A549 (cell line): ENCODE measurements at regions not wholly inside any gene's neighbourhood (a gene's known extent, or its start where the extent isn't known, plus 50 kb on each side); places are given as distances from the start of the nearest gene placed in this dataset.

Source experiments
- ATAC-seq, 2 experiments: fragments of 200-7000 bp in 1 of 2; fragments of >200 bp in 1 of 2; cut with Nextera tagmentation in 1 of 2; cut with Tn5 transposase in 1 of 2; 3 replicates each; pipeline versions ENCODE4 v1.8.0 to v1.9.1; 2018 to 2020; ENCODE audit warnings: mild to moderate bottlenecking in 1 of 2, moderate library complexity in 1 of 2
- CTCF ChIA-PET: fragments of 300-600 bp; sonication (Branson Sonifier 250); formaldehyde crosslinking; extraction: SDS; loops from one replicate; lab custom pipeline; 2021; ENCODE audit warnings: antibody characterized with exemption, inconsistent platforms; lab: Yijun Ruan, JAX
- POLR2A ChIA-PET: fragments of 350-600 bp; formaldehyde crosslinking; extraction: SDS; loops from one replicate; lab custom pipeline; 2021; ENCODE audit warnings: antibody characterized with exemption, inconsistent platforms; lab: Yijun Ruan, JAX
- DNase-seq, 2 experiments: peaks; one replicate each; pipeline versions ENCODE4 v3.0.0 to v3.0.0-alpha.2; 2011 to 2016; ENCODE audit warnings: low read depth in 1 of 2, low spot score in 1 of 2
- FAIRE-seq: peaks from 2 replicates; lab custom pipeline; 2011; peaks lifted over from hg19 to GRCh38; lab: Jason Lieb, UNC
- H3K27ac ChIP-seq, 2 experiments: fragments of >200 bp; sonication (Bioruptor Twin); formaldehyde crosslinking; 3 replicates each; pipeline ENCODE4 v1.5.1; 2016 to 2017
- H3K4me1 ChIP-seq: fragments of >200 bp; sonication (Bioruptor Twin); formaldehyde crosslinking; 3 replicates; pipeline ENCODE4 v1.6.1; 2016
- H3K4me2 ChIP-seq: fragments of >200 bp; sonication (Bioruptor Twin); formaldehyde crosslinking; 3 replicates; pipeline ENCODE4 v1.6.1; 2016
- H3K4me3 ChIP-seq: fragments of >200 bp; sonication (Bioruptor Twin); formaldehyde crosslinking; 3 replicates; pipeline ENCODE4 v1.5.1; 2016
- H3K9me3 ChIP-seq: fragments of >200 bp; sonication (Bioruptor Twin); formaldehyde crosslinking; 3 replicates; pipeline ENCODE4 v1.6.1; 2016
- CBX2 ChIP-seq: fragments of 200-600 bp; sonication (generic); IDR thresholded peaks from 2 replicates; pipeline ENCODE4 v1.6.1; 2016; ENCODE audit warnings: low read depth, mild to moderate bottlenecking, borderline replicate concordance
- CTCF ChIP-seq: fragments of >200 bp; sonication (Bioruptor Twin); formaldehyde crosslinking; IDR thresholded peaks from 3 replicates; pipeline ENCODE4 v1.5.1; 2016
- EHF ChIP-seq: fragments of 250-450 bp; sonication (Bioruptor Pico); IDR thresholded peaks from 2 replicates; pipeline ENCODE4 v1.5.0; 2020; ENCODE audit warnings: mild to moderate bottlenecking
- ELK1 ChIP-seq: fragments of 150-350 bp; IDR thresholded peaks from 2 replicates; pipeline ENCODE4 v1.6.1; 2014; ENCODE audit warnings: low read depth, mild to moderate bottlenecking, low read length
- ESRRA ChIP-seq: fragments of 150-350 bp; IDR thresholded peaks from 2 replicates; pipeline ENCODE4 v1.6.1; 2014; ENCODE audit warnings: mild to moderate bottlenecking, low read length, borderline replicate concordance
- FOSB ChIP-seq: fragments of 250-450 bp; sonication (Bioruptor Pico); IDR thresholded peaks from 2 replicates; pipeline ENCODE4 v1.5.0; 2020; ENCODE audit warnings: mild to moderate bottlenecking, moderate library complexity
- HDAC2 ChIP-seq: fragments of 200-600 bp; sonication (generic); IDR thresholded peaks from 2 replicates; pipeline ENCODE4 v1.6.1; 2016
- HOXB13 ChIP-seq: fragments of 250-450 bp; sonication (Bioruptor Pico); IDR thresholded peaks from 2 replicates; pipeline ENCODE4 v1.5.0; 2020; ENCODE audit warnings: low read depth, mild to moderate bottlenecking, moderate library complexity
- HOXB5 ChIP-seq: fragments of 250-450 bp; sonication (Bioruptor Pico); IDR thresholded peaks from 2 replicates; pipeline ENCODE4 v1.5.0; 2020; ENCODE audit warnings: mild to moderate bottlenecking, moderate library complexity
- JUNB ChIP-seq: fragments of >200 bp; sonication (Bioruptor Twin); formaldehyde crosslinking; IDR thresholded peaks from 2 replicates; pipeline ENCODE4 v1.6.1; 2016
- KDM1A ChIP-seq: fragments of 200-600 bp; sonication (generic); IDR thresholded peaks from 2 replicates; pipeline ENCODE4 v1.6.1; 2016; ENCODE audit warnings: low read depth, mild to moderate bottlenecking
- KDM5A ChIP-seq: fragments of 200-600 bp; sonication (generic); IDR thresholded peaks from 2 replicates; pipeline ENCODE4 v1.6.1; 2016; ENCODE audit warnings: antibody characterized with exemption, mild to moderate bottlenecking
- MAFK ChIP-seq: fragments of 450-650 bp; IDR thresholded peaks from 2 replicates; pipeline ENCODE4 v1.6.1; 2014; ENCODE audit not compliant: partially characterized antibody
- MYC ChIP-seq: IDR thresholded peaks from 2 replicates; pipeline ENCODE4 v1.6.1; 2012; ENCODE audit warnings: mild to moderate bottlenecking, inconsistent platforms, low read length, improper control_type of control experiment, borderline replicate concordance
- NFE2L2 ChIP-seq: fragments of 150-350 bp; conservative IDR thresholded peaks from 2 replicates; pipeline ENCODE4 v1.6.1; 2014; ENCODE audit warnings: low read length
- NR3C1 ChIP-seq: fragments of >200 bp; sonication (Bioruptor Twin); formaldehyde crosslinking; IDR thresholded peaks from 3 replicates; pipeline ENCODE4 v1.6.1; 2017
- PHF8 ChIP-seq: fragments of 200-600 bp; sonication (generic); IDR thresholded peaks from 2 replicates; pipeline ENCODE4 v1.6.1; 2016; ENCODE audit warnings: low read depth, mild to moderate bottlenecking, antibody characterized with exemption, moderate library complexity, borderline replicate concordance
- RAD21 ChIP-seq, 2 experiments: fragments of >200 bp in 1 of 2; sonication (Bioruptor Twin) in 1 of 2; formaldehyde crosslinking in 1 of 2; IDR thresholded peaks in 1 of 2; conservative IDR thresholded peaks in 1 of 2; 2 replicates in 1 of 2; 3 replicates in 1 of 2; pipeline ENCODE4 v1.6.1; 2012 to 2018; ENCODE audit warnings: inconsistent platforms in 1 of 2
- RFX5 ChIP-seq: fragments of 450-650 bp; IDR thresholded peaks from 2 replicates; pipeline ENCODE4 v1.7.1; 2014; ENCODE audit warnings: antibody characterized with exemption, mild to moderate bottlenecking, moderate library complexity
- RNF2 ChIP-seq: fragments of 200-600 bp; sonication (generic); IDR thresholded peaks from 2 replicates; pipeline ENCODE4 v1.6.1; 2016; ENCODE audit warnings: low read depth, mild to moderate bottlenecking, antibody characterized with exemption, moderate library complexity, borderline replicate concordance
- SMC3 ChIP-seq: fragments of >200 bp; sonication (Bioruptor Twin); formaldehyde crosslinking; IDR thresholded peaks from 3 replicates; pipeline ENCODE4 v1.6.1; 2018; ENCODE audit warnings: inconsistent platforms
- USF2 ChIP-seq: fragments of 450-650 bp; IDR thresholded peaks from 2 replicates; pipeline ENCODE4 v1.6.1; 2014; ENCODE audit warnings: antibody characterized with exemption
- WGBS: methylation state at CpG from one replicate; pipeline ENCODE4 v1.1.6; 2017; ENCODE audit errors: missing lambda C conversion rate; 5-methylcytosine and 5-hydroxymethylcytosine counted together
- TF ChIP-seq, protein P1 (sequence below): IDR thresholded peaks from 2 replicates; pipeline ENCODE4 v1.6.1; 2012; ENCODE audit warnings: low read depth, borderline replicate concordance
- TF ChIP-seq, protein P2 (sequence below): fragments of >200 bp; sonication (Bioruptor Twin); formaldehyde crosslinking; IDR thresholded peaks from 2 replicates; pipeline ENCODE4 v1.6.1; 2016

DNA sequence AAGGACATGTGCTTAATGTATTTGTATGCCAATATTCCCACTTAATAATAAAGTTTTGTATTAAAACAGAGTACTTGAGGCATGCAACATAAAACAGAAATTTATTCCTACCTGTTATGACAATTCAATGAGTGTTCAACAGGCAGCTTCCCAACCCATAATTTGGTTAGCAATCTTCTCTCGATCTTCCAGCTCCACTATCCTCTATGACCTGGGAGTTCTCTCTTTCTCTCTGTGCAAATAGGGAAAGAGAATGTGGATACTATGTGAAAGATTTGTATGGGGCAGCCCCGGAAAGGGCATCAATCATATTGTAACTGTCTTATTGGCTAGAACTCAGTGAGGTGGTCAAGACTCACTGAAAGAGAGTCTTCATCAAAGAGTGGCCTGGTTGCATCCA, 644.9 kb upstream of the PCDH20 start:
- no peak overlapping the region for H3K27ac ChIP-seq
- H3K4me2 ChIP-seq, result no peak overlapping the region
- H3K4me1 ChIP-seq, result no peaks in the 10 kb centered on the region
- FAIRE-seq (no peak), ATAC-seq (no peak), DNase-seq (no peak)
- H3K9me3 ChIP-seq, result no peaks in the 10 kb centered on the region
- POLR2A ChIA-PET, result no interaction called here
- CTCF ChIA-PET, result no interaction called here
- no peak overlapping the region for H3K4me3 ChIP-seq
- TF ChIP-seq SMC3 (no peak), KDM1A (no peak), CTCF (no peak), HDAC2 (no peak), CBX2 (no peak), RFX5 (no peak), ELK1 (no peak)
- TF ChIP-seq, protein P1, sequence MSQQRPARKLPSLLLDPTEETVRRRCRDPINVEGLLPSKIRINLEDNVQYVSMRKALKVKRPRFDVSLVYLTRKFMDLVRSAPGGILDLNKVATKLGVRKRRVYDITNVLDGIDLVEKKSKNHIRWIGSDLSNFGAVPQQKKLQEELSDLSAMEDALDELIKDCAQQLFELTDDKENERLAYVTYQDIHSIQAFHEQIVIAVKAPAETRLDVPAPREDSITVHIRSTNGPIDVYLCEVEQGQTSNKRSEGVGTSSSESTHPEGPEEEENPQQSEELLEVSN, result no peak
- 18% methylated on average over 2 of the region's 2 CpGs for WGBS

- CTCF ChIA-PET, result no interaction called here
- no peak for FAIRE-seq
- WGBS, result 28% methylated on average over 2 of the region's 2 CpGs
Observed at GRCh38 chr13:62057286-62057685, 641.6 kb upstream of the PCDH20 start.

GRCh38 chr13:62049992-62050391, 634.3 kb upstream of the PCDH20 start:
- 20% methylated on average over 2 of the region's 2 CpGs for WGBS
- POLR2A ChIA-PET, result no interaction called here
- CTCF ChIA-PET, result no interaction called here
- DNase-seq (no peak), FAIRE-seq (no peak), ATAC-seq (no peak)
- no peaks in the 10 kb centered on the region for H3K9me3 ChIP-seq
- no peak overlapping the region for H3K27ac ChIP-seq
- H3K4me1 ChIP-seq, result no peaks in the 10 kb centered on the region
- H3K4me2 ChIP-seq, result no peak overlapping the region
- H3K4me3 ChIP-seq, result no peak overlapping the region
- TF ChIP-seq NR3C1, result no peak
- no peak for TF ChIP-seq KDM5A
- TF ChIP-seq PHF8, result no peak
- no peak for TF ChIP-seq USF2
- no peak for TF ChIP-seq RNF2
- TF ChIP-seq, protein P2, sequence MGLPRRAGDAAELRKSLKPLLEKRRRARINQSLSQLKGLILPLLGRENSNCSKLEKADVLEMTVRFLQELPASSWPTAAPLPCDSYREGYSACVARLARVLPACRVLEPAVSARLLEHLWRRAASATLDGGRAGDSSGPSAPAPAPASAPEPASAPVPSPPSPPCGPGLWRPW, result no peak
- no peak for TF ChIP-seq FOSB (CRISPR knock-in tag)
- TF ChIP-seq EHF (CRISPR knock-in tag), result no peak
- TF ChIP-seq MYC, result no peak
- no peak for TF ChIP-seq KDM1A
- no peak for TF ChIP-seq JUNB
- TF ChIP-seq ESRRA, result no peak
- no peak for TF ChIP-seq HOXB13 (CRISPR knock-in tag)
- TF ChIP-seq RAD21 (conservative IDR thresholded peaks at IDR 0.05 in 1 of 2, IDR thresholded peaks at IDR 0.05 in 1 of 2), result no peak
- TF ChIP-seq MAFK, result no peak
- no peak for TF ChIP-seq HOXB5

More at GRCh38 chr13:62057286-62057685, 641.6 kb upstream of the PCDH20 start:
- Histone ChIP-seq H3K27ac (no peak overlapping the region), H3K4me2 (no peak overlapping the region), H3K4me1 (no peaks in the 10 kb centered on the region), H3K9me3 (no peaks in the 10 kb centered on the region), H3K4me3 (no peak overlapping the region)
- DNase-seq (no peak), ATAC-seq (no peak)
- POLR2A ChIA-PET, result no interaction called here
- no peak for TF ChIP-seq EHF (CRISPR knock-in tag)
- no peak for TF ChIP-seq FOSB (CRISPR knock-in tag)
- TF ChIP-seq MYC, result no peak
- TF ChIP-seq NFE2L2, result no peak
- TF ChIP-seq USF2, result no peak
